ENCODE measurements at regions not wholly inside any gene's neighbourhood (a gene's known extent, or its start where the extent isn't known, plus 50 kb on each side); places are given as distances from the start of the nearest gene placed in this dataset.

DNA sequence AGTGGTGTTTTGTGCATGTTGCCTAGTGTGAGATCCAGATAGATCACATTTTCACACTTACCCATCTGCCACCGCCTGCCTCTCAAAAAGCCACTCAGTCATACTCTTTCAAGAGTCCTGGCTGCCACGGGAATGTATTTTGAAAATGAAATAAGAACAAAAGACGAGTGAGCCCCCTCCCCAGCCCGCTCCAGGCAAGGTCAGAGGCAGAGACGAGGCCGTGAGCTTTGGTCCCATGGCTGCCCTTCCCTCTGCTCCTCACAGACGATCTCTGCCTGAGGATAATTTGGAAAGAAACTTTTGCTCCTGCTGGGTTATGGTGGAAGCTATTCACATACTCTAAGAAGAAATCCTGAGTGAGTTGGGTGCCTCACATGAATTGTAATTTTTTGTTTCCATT lies 924.3 kb downstream of the BCL11B start:
- ATAC-seq (ENCODE audit: insufficient number of reproducible peaks, low FRiP score, low read depth) (no peak), DNase-seq (ENCODE audit: low spot score) (no peak)
- Histone ChIP-seq H3K4me1 (ENCODE audit: control insufficient read depth in 1 of 2, low read depth in 2 of 2) (no peaks in the 10 kb centered on the region), H3K36me3 (no peaks in the 10 kb centered on the region), H3K27me3 (replicated peaks; ENCODE audit: insufficient read depth) (no peaks in the 10 kb centered on the region), H3K4me3 (no peak overlapping the region), H3K9me3 (no peaks in the 10 kb centered on the region), H3K27ac (no peak overlapping the region)
- TF ChIP-seq, protein P1, sequence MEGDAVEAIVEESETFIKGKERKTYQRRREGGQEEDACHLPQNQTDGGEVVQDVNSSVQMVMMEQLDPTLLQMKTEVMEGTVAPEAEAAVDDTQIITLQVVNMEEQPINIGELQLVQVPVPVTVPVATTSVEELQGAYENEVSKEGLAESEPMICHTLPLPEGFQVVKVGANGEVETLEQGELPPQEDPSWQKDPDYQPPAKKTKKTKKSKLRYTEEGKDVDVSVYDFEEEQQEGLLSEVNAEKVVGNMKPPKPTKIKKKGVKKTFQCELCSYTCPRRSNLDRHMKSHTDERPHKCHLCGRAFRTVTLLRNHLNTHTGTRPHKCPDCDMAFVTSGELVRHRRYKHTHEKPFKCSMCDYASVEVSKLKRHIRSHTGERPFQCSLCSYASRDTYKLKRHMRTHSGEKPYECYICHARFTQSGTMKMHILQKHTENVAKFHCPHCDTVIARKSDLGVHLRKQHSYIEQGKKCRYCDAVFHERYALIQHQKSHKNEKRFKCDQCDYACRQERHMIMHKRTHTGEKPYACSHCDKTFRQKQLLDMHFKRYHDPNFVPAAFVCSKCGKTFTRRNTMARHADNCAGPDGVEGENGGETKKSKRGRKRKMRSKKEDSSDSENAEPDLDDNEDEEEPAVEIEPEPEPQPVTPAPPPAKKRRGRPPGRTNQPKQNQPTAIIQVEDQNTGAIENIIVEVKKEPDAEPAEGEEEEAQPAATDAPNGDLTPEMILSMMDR (IDR thresholded peaks at IDR 0.05) = no peak

DNA sequence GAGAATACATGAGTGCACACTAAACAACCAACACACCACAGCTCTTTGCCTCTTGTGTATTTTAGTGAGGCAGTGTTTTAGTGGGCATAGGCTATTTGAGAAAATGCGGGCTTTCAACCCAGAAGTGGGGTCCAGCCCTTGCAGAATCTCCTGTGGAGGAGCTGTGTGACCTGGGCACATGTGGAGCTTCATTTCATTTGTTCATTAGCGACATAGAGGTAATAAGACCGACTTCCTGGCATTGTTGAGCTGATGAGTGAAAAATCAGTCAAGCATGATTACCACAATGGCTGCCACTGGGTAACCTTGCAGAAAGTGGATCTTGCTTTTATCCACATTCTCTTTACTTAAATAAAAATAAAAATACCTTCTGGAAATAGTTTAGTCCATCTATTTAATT lies 923.5 kb downstream of the BCL11B start:
- H3K9me3 ChIP-seq = no peaks in the 10 kb centered on the region
- ATAC-seq (ENCODE audit: insufficient number of reproducible peaks, low FRiP score, low read depth) (no peak), DNase-seq (ENCODE audit: low spot score) (no peak)
- H3K27ac ChIP-seq = no peak overlapping the region
- no peaks in the 10 kb centered on the region for H3K36me3 ChIP-seq
- no peak overlapping the region for H3K4me3 ChIP-seq
- H3K27me3 ChIP-seq (replicated peaks; ENCODE audit: insufficient read depth) = no peaks in the 10 kb centered on the region
- no peaks in the 10 kb centered on the region for H3K4me1 ChIP-seq (ENCODE audit: control insufficient read depth in 1 of 2, low read depth in 2 of 2)
- TF ChIP-seq, protein P1 (IDR thresholded peaks at IDR 0.05) = no peak

DNA sequence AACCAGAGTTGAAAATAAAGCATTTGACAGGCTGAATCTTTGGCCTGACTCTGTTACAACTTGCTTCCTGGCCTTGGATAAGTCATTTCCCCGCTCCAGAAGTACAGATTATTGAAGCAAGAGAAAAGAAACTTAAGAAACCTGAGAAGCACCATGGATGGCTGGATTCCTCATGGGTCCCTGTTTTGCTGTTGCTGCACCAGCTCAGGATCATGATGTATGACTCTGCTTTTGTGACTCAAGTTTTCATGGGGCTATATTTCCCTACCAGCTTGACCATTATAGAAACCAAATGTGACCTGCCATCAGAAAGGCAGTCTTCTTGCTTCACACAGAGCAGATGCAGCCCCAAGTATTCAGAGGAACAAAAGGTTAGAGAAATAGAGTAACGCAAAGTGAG lies 921.8 kb downstream of the BCL11B start:
- Histone ChIP-seq H3K27me3 (replicated peaks; ENCODE audit: insufficient read depth) (no peaks in the 10 kb centered on the region), H3K4me1 (ENCODE audit: control insufficient read depth in 1 of 2, low read depth in 2 of 2) (no peaks in the 10 kb centered on the region), H3K4me3 (no peak overlapping the region), H3K9me3 (no peaks in the 10 kb centered on the region), H3K36me3 (no peaks in the 10 kb centered on the region), H3K27ac (no peak overlapping the region)
- ATAC-seq (ENCODE audit: insufficient number of reproducible peaks, low FRiP score, low read depth) (no peak), DNase-seq (ENCODE audit: low spot score) (no peak)
- TF ChIP-seq, protein P1 (IDR thresholded peaks at IDR 0.05) = no peak

DNA sequence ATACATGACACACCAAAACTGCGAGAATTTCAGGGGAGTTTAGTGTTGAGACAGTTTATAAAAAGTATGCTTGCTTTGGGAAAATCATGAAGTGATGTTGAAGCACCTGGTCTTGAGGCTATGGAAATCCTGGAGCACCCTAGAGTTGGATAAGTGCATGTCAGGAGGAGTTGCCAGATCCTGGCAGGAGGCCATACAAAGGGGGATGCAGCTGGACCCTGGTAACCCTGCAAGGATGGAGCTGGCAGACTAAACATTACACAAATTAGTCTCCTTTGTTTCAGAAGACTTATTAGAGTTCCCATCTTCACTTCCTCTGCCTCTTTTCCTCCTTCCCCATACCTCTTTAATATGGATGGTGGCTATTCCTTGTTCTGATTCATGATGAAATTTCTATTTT lies 907.0 kb downstream of the BCL11B start:
- no peaks in the 10 kb centered on the region for H3K4me1 ChIP-seq (ENCODE audit: control insufficient read depth in 1 of 2, low read depth in 2 of 2)
- DNase-seq (ENCODE audit: low spot score) (no peak), ATAC-seq (ENCODE audit: insufficient number of reproducible peaks, low FRiP score, low read depth) (no peak)
- TF ChIP-seq, protein P1 (IDR thresholded peaks at IDR 0.05) = no peak
- no peaks in the 10 kb centered on the region for H3K9me3 ChIP-seq
- no peaks in the 10 kb centered on the region for H3K27me3 ChIP-seq (replicated peaks; ENCODE audit: insufficient read depth)
- H3K27ac ChIP-seq = no peak overlapping the region
- no peak overlapping the region for H3K4me3 ChIP-seq
- H3K36me3 ChIP-seq = no peaks in the 10 kb centered on the region

DNA sequence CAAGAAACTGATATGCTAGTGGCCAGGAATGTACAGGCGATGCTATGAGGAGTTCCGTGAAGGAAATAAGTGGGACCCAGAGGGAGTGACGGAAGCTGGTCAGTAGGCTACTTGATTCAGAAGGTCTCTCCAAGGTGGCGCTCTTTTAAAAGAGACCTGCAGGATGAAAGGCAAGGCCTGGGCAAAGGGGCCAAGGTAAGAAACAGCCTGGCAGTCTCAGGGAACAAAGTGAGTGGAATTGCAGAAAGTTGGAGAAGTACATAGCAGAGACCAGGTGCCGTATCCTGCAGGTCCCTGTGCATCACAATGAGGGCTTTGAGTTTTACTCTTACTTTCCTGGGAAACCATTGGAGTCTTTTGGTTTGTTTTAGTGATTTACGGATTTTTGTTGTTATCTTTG lies 905.6 kb downstream of the BCL11B start:
- Histone ChIP-seq H3K27me3 (replicated peaks; ENCODE audit: insufficient read depth) (no peaks in the 10 kb centered on the region), H3K4me3 (no peak overlapping the region), H3K27ac (no peak overlapping the region), H3K9me3 (no peaks in the 10 kb centered on the region), H3K4me1 (ENCODE audit: control insufficient read depth in 1 of 2, low read depth in 2 of 2) (no peaks in the 10 kb centered on the region), H3K36me3 (no peaks in the 10 kb centered on the region)
- ATAC-seq (ENCODE audit: insufficient number of reproducible peaks, low FRiP score, low read depth) (no peak), DNase-seq (ENCODE audit: low spot score) (no peak)
- TF ChIP-seq, protein P1 (IDR thresholded peaks at IDR 0.05) = no peak
